Progenitor cell of endocrine pancreas (in vitro differentiated cells): ENCODE measurements at regions not wholly inside any gene's neighbourhood (a gene's known extent, or its start where the extent isn't known, plus 50 kb on each side); places are given as distances from the start of the nearest gene placed in this dataset.
"Not testable (repeated sequence)": the region's sequence is repeated elsewhere in the genome, so short reads cannot be mapped to it uniquely, and the experiment has no call there.

Source experiments
- DNase-seq: peaks from one replicate; pipeline ENCODE4 v3.0.0; 2021; ENCODE audit warnings: low spot score; ENCODE audit not compliant: unreplicated experiment
- H3K27ac Mint-ChIP-seq: 2 replicates; pipeline ENCODE4 v1.8.0; 2021; ENCODE audit warnings: mild to moderate bottlenecking, moderate library complexity, mixed read lengths
- H3K27me3 Mint-ChIP-seq: 2 replicates; pipeline ENCODE4 v1.8.0; 2021; ENCODE audit warnings: mixed read lengths
- H3K36me3 Mint-ChIP-seq: 2 replicates; pipeline ENCODE4 v1.8.0; 2022; ENCODE audit warnings: mixed read lengths; ENCODE audit not compliant: insufficient read depth
- H3K4me1 Mint-ChIP-seq: 2 replicates; pipeline ENCODE4 v1.8.0; 2021; ENCODE audit warnings: low read depth, mixed read lengths
- H3K4me3 Mint-ChIP-seq: 2 replicates; pipeline ENCODE4 v1.8.0; 2021; ENCODE audit warnings: low read depth, mild to moderate bottlenecking, moderate library complexity, mixed read lengths
- H3K9me3 Mint-ChIP-seq: 2 replicates; pipeline ENCODE4 v1.8.0; 2021; ENCODE audit warnings: low read depth, mixed read lengths
- CTCF ChIP-seq: fragments of 200-600 bp; sonication (generic); IDR thresholded peaks from one replicate; pipeline ENCODE4 v1.5.0; 2021; ENCODE audit warnings: antibody characterized with exemption, mild to moderate bottlenecking; ENCODE audit not compliant: unreplicated experiment

GRCh38 chr1:217040711-217041455 lies 317.7 kb upstream of the ESRRG start:
- no peak for TF ChIP-seq CTCF
- H3K36me3 Mint-ChIP-seq: peaks cover 3% of the 10 kb centered on the region
- no peak overlapping the region for H3K27ac Mint-ChIP-seq
- peaks cover 21% of the 10 kb centered on the region for H3K9me3 Mint-ChIP-seq
- no peaks in the 10 kb centered on the region for H3K27me3 Mint-ChIP-seq
- no peak for DNase-seq
- H3K4me3 Mint-ChIP-seq: no peak overlapping the region
- H3K4me1 Mint-ChIP-seq: no peaks in the 10 kb centered on the region

GRCh38 chr1:217039926-217040325 lies 316.7 kb upstream of the ESRRG start:
- no peak overlapping the region for H3K4me3 Mint-ChIP-seq
- H3K27me3 Mint-ChIP-seq: no peaks in the 10 kb centered on the region
- TF ChIP-seq CTCF: no peak
- H3K36me3 Mint-ChIP-seq: peaks cover 3% of the 10 kb centered on the region
- H3K4me1 Mint-ChIP-seq: no peaks in the 10 kb centered on the region
- H3K9me3 Mint-ChIP-seq: peaks cover 21% of the 10 kb centered on the region
- no peak for DNase-seq
- no peak overlapping the region for H3K27ac Mint-ChIP-seq

- not testable (repeated sequence) for H3K4me3 Mint-ChIP-seq
- peaks cover 21% of the 10 kb centered on the region for H3K9me3 Mint-ChIP-seq
Measured at GRCh38 chr1:217039139-217039538, 315.9 kb upstream of the ESRRG start.

GRCh38 chr1:217036757-217037156 lies 313.5 kb upstream of the ESRRG start:
- Mint-ChIP-seq H3K36me3 (peaks cover 3% of the 10 kb centered on the region), H3K27ac (no peak overlapping the region), H3K4me3 (no peak overlapping the region), H3K27me3 (no peaks in the 10 kb centered on the region), H3K9me3 (peaks cover 21% of the 10 kb centered on the region), H3K4me1 (no peaks in the 10 kb centered on the region)
- TF ChIP-seq CTCF: no peak
- no peak for DNase-seq

More at GRCh38 chr1:217039139-217039538, 315.9 kb upstream of the ESRRG start:
- DNase-seq, H3K27ac Mint-ChIP-seq, H3K36me3 Mint-ChIP-seq, H3K4me1 Mint-ChIP-seq, H3K27me3 Mint-ChIP-seq: not testable (repeated sequence)

GRCh38 chr1:217032715-217033367 lies 309.6 kb upstream of the ESRRG start:
- no peaks in the 10 kb centered on the region for H3K4me1 Mint-ChIP-seq
- H3K27ac Mint-ChIP-seq: no peak overlapping the region
- no peak overlapping the region for H3K4me3 Mint-ChIP-seq
- H3K9me3 Mint-ChIP-seq: peaks cover 9% of the 10 kb centered on the region
- DNase-seq: no peak
- TF ChIP-seq CTCF: no peak
- H3K27me3 Mint-ChIP-seq: no peaks in the 10 kb centered on the region
- H3K36me3 Mint-ChIP-seq: peaks cover 2% of the 10 kb centered on the region
